Activated naive CD8-positive, alpha-beta T cell treated with anti-CD3 and anti-CD28 coated beads for 36 hours (primary cell): ENCODE measurements at regions not wholly inside any gene's neighbourhood (a gene's known extent, or its start where the extent isn't known, plus 50 kb on each side); places are given as distances from the start of the nearest gene placed in this dataset.

ENCODE experiments used
- DNase-seq: peaks from one replicate; pipeline ENCODE4 v3.0.0; 2021
- H3K27ac Mint-ChIP-seq: one replicate; pipeline ENCODE4 v1.8.0; 2022; ENCODE audit warnings: mild to moderate bottlenecking, moderate library complexity, mixed read lengths
- H3K27me3 Mint-ChIP-seq: one replicate; pipeline ENCODE4 v1.8.0; 2022; ENCODE audit warnings: mild to moderate bottlenecking, mixed read lengths
- H3K36me3 Mint-ChIP-seq: one replicate; pipeline ENCODE4 v1.8.0; 2021; ENCODE audit warnings: mild to moderate bottlenecking, mixed read lengths
- H3K4me1 Mint-ChIP-seq: one replicate; pipeline ENCODE4 v1.8.0; 2021; ENCODE audit warnings: mixed read lengths
- H3K4me3 Mint-ChIP-seq: one replicate; pipeline ENCODE4 v1.8.0; 2022; ENCODE audit warnings: mild to moderate bottlenecking, moderate library complexity, mixed read lengths
- H3K9me3 Mint-ChIP-seq: one replicate; pipeline ENCODE4 v1.8.0; 2022; ENCODE audit warnings: mixed read lengths

GRCh38 chr2:122575076-122575475 is 819.6 kb downstream of the TSN start:
- Mint-ChIP-seq H3K4me1 (no peaks in the 10 kb centered on the region), H3K27ac (no peak overlapping the region), H3K9me3 (peaks cover 3% of the 10 kb centered on the region), H3K27me3 (no peaks in the 10 kb centered on the region), H3K36me3 (no peaks in the 10 kb centered on the region), H3K4me3 (no peak overlapping the region)
- DNase-seq = no peak

GRCh38 chr2:122583159-122583917 is 827.9 kb downstream of the TSN start:
- Mint-ChIP-seq H3K4me3 (no peak overlapping the region), H3K9me3 (peaks cover 11% of the 10 kb centered on the region), H3K27ac (no peak overlapping the region), H3K4me1 (no peaks in the 10 kb centered on the region), H3K36me3 (peaks cover 2% of the 10 kb centered on the region), H3K27me3 (no peaks in the 10 kb centered on the region)
- no peak for DNase-seq

GRCh38 chr2:122590524-122590923 is 835.1 kb downstream of the TSN start:
- H3K4me3 Mint-ChIP-seq = no peak overlapping the region
- H3K36me3 Mint-ChIP-seq = no peaks in the 10 kb centered on the region
- no peaks in the 10 kb centered on the region for H3K4me1 Mint-ChIP-seq

GRCh38 chr2:122595065-122595464 is 839.6 kb downstream of the TSN start:
- H3K9me3 Mint-ChIP-seq = peaks cover 5% of the 10 kb centered on the region
- no peaks in the 10 kb centered on the region for H3K4me1 Mint-ChIP-seq
- H3K36me3 Mint-ChIP-seq = no peaks in the 10 kb centered on the region
- no peak overlapping the region for H3K4me3 Mint-ChIP-seq
- no peak overlapping the region for H3K27ac Mint-ChIP-seq
- no peak for DNase-seq
- H3K27me3 Mint-ChIP-seq = no peaks in the 10 kb centered on the region

More at GRCh38 chr2:122590524-122590923, 835.1 kb downstream of the TSN start:
- Mint-ChIP-seq H3K9me3 (peaks cover 5% of the 10 kb centered on the region), H3K27ac (no peak overlapping the region), H3K27me3 (no peaks in the 10 kb centered on the region)
- no peak for DNase-seq

- Mint-ChIP-seq H3K4me3 (no peak overlapping the region), H3K4me1 (no peaks in the 10 kb centered on the region), H3K27me3 (no peaks in the 10 kb centered on the region), H3K36me3 (no peaks in the 10 kb centered on the region), H3K27ac (no peak overlapping the region), H3K9me3 (peaks cover 5% of the 10 kb centered on the region)
- no peak for DNase-seq
Observed at GRCh38 chr2:122596598-122596997, 841.1 kb downstream of the TSN start.

GRCh38 chr2:122598784-122599183 is 843.3 kb downstream of the TSN start:
- Mint-ChIP-seq H3K4me1 (no peaks in the 10 kb centered on the region), H3K27me3 (no peaks in the 10 kb centered on the region), H3K9me3 (no peaks in the 10 kb centered on the region), H3K27ac (no peak overlapping the region), H3K36me3 (no peaks in the 10 kb centered on the region), H3K4me3 (no peak overlapping the region)
- DNase-seq = no peak

GRCh38 chr2:122610948-122611609 is 855.6 kb downstream of the TSN start:
- no peaks in the 10 kb centered on the region for H3K36me3 Mint-ChIP-seq
- no peak overlapping the region for H3K27ac Mint-ChIP-seq
- no peak overlapping the region for H3K4me3 Mint-ChIP-seq
- no peak for DNase-seq
- no peaks in the 10 kb centered on the region for H3K4me1 Mint-ChIP-seq
- H3K9me3 Mint-ChIP-seq = peaks cover 4% of the 10 kb centered on the region
- no peaks in the 10 kb centered on the region for H3K27me3 Mint-ChIP-seq

- H3K36me3 Mint-ChIP-seq = no peaks in the 10 kb centered on the region
- DNase-seq = no peak
- H3K27me3 Mint-ChIP-seq = no peaks in the 10 kb centered on the region
- no peak overlapping the region for H3K4me3 Mint-ChIP-seq
- no peaks in the 10 kb centered on the region for H3K4me1 Mint-ChIP-seq
- H3K9me3 Mint-ChIP-seq = peaks cover 11% of the 10 kb centered on the region
- H3K27ac Mint-ChIP-seq = no peak overlapping the region
Observed at GRCh38 chr2:122622934-122623333, 867.5 kb downstream of the TSN start.

- peaks cover 3% of the 10 kb centered on the region for H3K9me3 Mint-ChIP-seq
Observed at GRCh38 chr2:122627388-122627787, 871.9 kb downstream of the TSN start.

GRCh38 chr2:122634256-122634655 is 878.8 kb downstream of the TSN start:
- H3K36me3 Mint-ChIP-seq = no peaks in the 10 kb centered on the region
- H3K27me3 Mint-ChIP-seq = no peaks in the 10 kb centered on the region
- no peak for DNase-seq
- no peaks in the 10 kb centered on the region for H3K4me1 Mint-ChIP-seq
- H3K4me3 Mint-ChIP-seq = no peak overlapping the region
- H3K9me3 Mint-ChIP-seq = peaks cover 2% of the 10 kb centered on the region
- H3K27ac Mint-ChIP-seq = no peak overlapping the region

More at GRCh38 chr2:122627388-122627787, 871.9 kb downstream of the TSN start:
- Mint-ChIP-seq H3K4me1 (no peaks in the 10 kb centered on the region), H3K27me3 (no peaks in the 10 kb centered on the region), H3K4me3 (no peak overlapping the region), H3K36me3 (no peaks in the 10 kb centered on the region), H3K27ac (no peak overlapping the region)
- DNase-seq = no peak

- Mint-ChIP-seq H3K27ac (no peak overlapping the region), H3K4me3 (no peak overlapping the region), H3K9me3 (peaks cover 2% of the 10 kb centered on the region), H3K36me3 (no peaks in the 10 kb centered on the region), H3K4me1 (no peaks in the 10 kb centered on the region), H3K27me3 (no peaks in the 10 kb centered on the region)
- DNase-seq = no peak
Observed at GRCh38 chr2:122634920-122635319, 879.5 kb downstream of the TSN start.

- H3K27ac Mint-ChIP-seq = no peak overlapping the region
Observed at GRCh38 chr2:122635686-122636085, 880.2 kb downstream of the TSN start.

GRCh38 chr2:122636097-122636496 is 880.6 kb downstream of the TSN start:
- Mint-ChIP-seq H3K27me3 (no peaks in the 10 kb centered on the region), H3K4me1 (no peaks in the 10 kb centered on the region), H3K9me3 (peaks cover 2% of the 10 kb centered on the region), H3K27ac (no peak overlapping the region), H3K36me3 (no peaks in the 10 kb centered on the region), H3K4me3 (no peak overlapping the region)
- DNase-seq = no peak

More at GRCh38 chr2:122635686-122636085, 880.2 kb downstream of the TSN start:
- no peak for DNase-seq
- Mint-ChIP-seq H3K36me3 (no peaks in the 10 kb centered on the region), H3K4me1 (no peaks in the 10 kb centered on the region), H3K4me3 (no peak overlapping the region), H3K27me3 (no peaks in the 10 kb centered on the region), H3K9me3 (peaks cover 2% of the 10 kb centered on the region)

- H3K9me3 Mint-ChIP-seq = peaks cover 2% of the 10 kb centered on the region
- H3K4me1 Mint-ChIP-seq = no peaks in the 10 kb centered on the region
- no peaks in the 10 kb centered on the region for H3K27me3 Mint-ChIP-seq
- no peak overlapping the region for H3K27ac Mint-ChIP-seq
- H3K36me3 Mint-ChIP-seq = no peaks in the 10 kb centered on the region
- DNase-seq = no peak
- H3K4me3 Mint-ChIP-seq = no peak overlapping the region
Observed at GRCh38 chr2:122639176-122639575, 883.7 kb downstream of the TSN start.

GRCh38 chr2:122639711-122640110 is 884.3 kb downstream of the TSN start:
- Mint-ChIP-seq H3K4me3 (no peak overlapping the region), H3K27me3 (no peaks in the 10 kb centered on the region), H3K9me3 (peaks cover 2% of the 10 kb centered on the region), H3K27ac (no peak overlapping the region), H3K4me1 (no peaks in the 10 kb centered on the region), H3K36me3 (no peaks in the 10 kb centered on the region)
- no peak for DNase-seq
